WTC11 (cell line): ENCODE measurements at regions not wholly inside any gene's neighbourhood (a gene's known extent, or its start where the extent isn't known, plus 50 kb on each side); places are given as distances from the start of the nearest gene placed in this dataset.

ENCODE experiments used
- CREB1 ChIP-seq: sonication (generic); formaldehyde crosslinking; IDR thresholded peaks from 2 replicates; pipeline ENCODE4 v1.8.0; 2023; ENCODE audit warnings: mild to moderate bottlenecking, missing genetic modification reagents
- CTCF ChIP-seq: fragments of 200-600 bp; IDR thresholded peaks from 2 replicates; pipeline ENCODE4 v1.8.0; 2022; ENCODE audit warnings: antibody characterized with exemption
- FOXP4 ChIP-seq: sonication (generic); formaldehyde crosslinking; IDR thresholded peaks from 2 replicates; pipeline ENCODE4 v1.8.0; 2022; ENCODE audit warnings: mild to moderate bottlenecking, missing genetic modification reagents
- JUN ChIP-seq: sonication (generic); formaldehyde crosslinking; IDR thresholded peaks from 2 replicates; pipeline ENCODE4 v1.8.0; 2023; ENCODE audit warnings: mild to moderate bottlenecking, missing genetic modification reagents
- SP1 ChIP-seq: sonication (generic); formaldehyde crosslinking; conservative IDR thresholded peaks from 2 replicates; pipeline ENCODE4 v1.8.1; 2022; ENCODE audit warnings: missing genetic modification reagents
- ZNF121 ChIP-seq: sonication (generic); formaldehyde crosslinking; IDR thresholded peaks from 2 replicates; pipeline ENCODE4 v1.8.0; 2023; ENCODE audit warnings: missing genetic modification reagents
- TF ChIP-seq, protein P1 (sequence below): sonication (generic); formaldehyde crosslinking; IDR thresholded peaks from 2 replicates; pipeline ENCODE4 v1.8.0; 2022; ENCODE audit warnings: mild to moderate bottlenecking, missing genetic modification reagents
- TF ChIP-seq, protein P2 (sequence below): sonication (generic); formaldehyde crosslinking; IDR thresholded peaks from 2 replicates; pipeline ENCODE4 v1.8.0; 2022; ENCODE audit warnings: mild to moderate bottlenecking, missing genetic modification reagents

DNA sequence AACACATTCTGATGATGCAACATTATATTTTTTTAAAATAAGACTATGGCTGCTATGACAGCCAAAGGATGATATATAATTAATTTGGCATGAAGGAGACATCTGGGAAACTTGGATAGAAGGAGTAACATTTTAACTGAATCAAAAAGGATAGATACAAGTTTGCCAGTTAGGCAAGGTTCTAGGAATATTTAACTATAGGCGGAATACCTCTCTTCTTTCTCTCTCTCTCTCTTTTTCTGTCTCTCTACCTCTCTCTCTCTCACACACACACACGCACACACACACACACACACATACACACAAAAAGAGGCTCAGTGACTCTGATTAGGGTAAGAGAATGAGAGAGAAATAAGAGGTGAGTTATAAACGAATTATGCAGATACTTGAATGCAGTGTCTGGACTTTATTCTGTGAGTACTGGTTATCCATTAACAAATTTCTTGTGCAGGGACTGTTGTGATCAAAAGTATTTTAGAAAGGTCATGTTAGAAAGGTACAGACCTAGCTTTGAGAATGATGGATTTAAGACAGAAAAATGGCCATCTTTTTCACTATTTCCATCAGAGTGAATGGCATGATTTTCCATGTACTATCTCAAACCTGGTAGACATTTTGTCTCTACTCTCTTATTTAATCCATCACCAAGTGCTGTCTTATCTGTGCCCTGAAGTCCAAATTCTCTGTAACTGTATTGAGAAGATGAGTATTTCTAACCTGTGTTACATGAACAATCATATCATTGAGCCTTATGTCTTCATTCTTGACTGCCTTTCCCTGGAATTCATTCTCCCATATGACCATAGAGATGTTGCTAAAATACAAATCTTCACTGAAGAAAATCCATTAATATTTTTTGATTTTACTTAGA lies 1106.9 kb upstream of the ADGRL4 start:
- TF ChIP-seq FOXP4: no peak
- TF ChIP-seq SP1 (CRISPR knock-in tag): no peak
- TF ChIP-seq CREB1 (CRISPR knock-in tag): no peak
- no peak for TF ChIP-seq CTCF
- TF ChIP-seq, protein P1, sequence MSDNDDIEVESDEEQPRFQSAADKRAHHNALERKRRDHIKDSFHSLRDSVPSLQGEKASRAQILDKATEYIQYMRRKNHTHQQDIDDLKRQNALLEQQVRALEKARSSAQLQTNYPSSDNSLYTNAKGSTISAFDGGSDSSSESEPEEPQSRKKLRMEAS: no peak
- no peak for TF ChIP-seq ZNF121
- TF ChIP-seq, protein P2, sequence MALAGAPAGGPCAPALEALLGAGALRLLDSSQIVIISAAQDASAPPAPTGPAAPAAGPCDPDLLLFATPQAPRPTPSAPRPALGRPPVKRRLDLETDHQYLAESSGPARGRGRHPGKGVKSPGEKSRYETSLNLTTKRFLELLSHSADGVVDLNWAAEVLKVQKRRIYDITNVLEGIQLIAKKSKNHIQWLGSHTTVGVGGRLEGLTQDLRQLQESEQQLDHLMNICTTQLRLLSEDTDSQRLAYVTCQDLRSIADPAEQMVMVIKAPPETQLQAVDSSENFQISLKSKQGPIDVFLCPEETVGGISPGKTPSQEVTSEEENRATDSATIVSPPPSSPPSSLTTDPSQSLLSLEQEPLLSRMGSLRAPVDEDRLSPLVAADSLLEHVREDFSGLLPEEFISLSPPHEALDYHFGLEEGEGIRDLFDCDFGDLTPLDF (CRISPR knock-in tag): no peak
- TF ChIP-seq JUN (CRISPR knock-in tag): no peak
